Right forelimb (tissue), 1 donor: ENCODE measurements at regions not wholly inside any gene's neighbourhood (a gene's known extent, or its start where the extent isn't known, plus 50 kb on each side); places are given as distances from the start of the nearest gene placed in this dataset.

Source experiments
- DNase-seq: peaks from one replicate; pipeline ENCODE4 v3.0.0-alpha.2; 2018

- peak; percentile 25 for DNase-seq
Observed at GRCh38 chr6:43948527-43949485, 178.4 kb downstream of the MRPL14 start.

- DNase-seq = peak; percentile 25
Observed at GRCh38 chr6:43947860-43948259, 177.8 kb downstream of the VEGFA start.

GRCh38 chr6:43946641-43947363 lies 176.8 kb downstream of the VEGFA start:
- DNase-seq = no peak

GRCh38 chr6:43945768-43946080 lies 175.7 kb downstream of the VEGFA start:
- peak; percentile 12 for DNase-seq

GRCh38 chr6:43944908-43945767 lies 175.1 kb downstream of the VEGFA start:
- no peak for DNase-seq

- DNase-seq = peak; percentile 35
Observed at GRCh38 chr6:43943781-43944250, 173.8 kb downstream of the VEGFA start.

GRCh38 chr6:43943099-43943766 lies 173.2 kb downstream of the VEGFA start:
- DNase-seq = no peak

GRCh38 chr6:43942616-43943015 lies 172.6 kb downstream of the VEGFA start:
- DNase-seq = peak; percentile 9

- DNase-seq = peak; percentile 30
Observed at GRCh38 chr6:43942011-43942442, 172.0 kb downstream of the VEGFA start.

GRCh38 chr6:43941174-43941573 lies 171.2 kb downstream of the VEGFA start:
- peak; percentile 37 for DNase-seq

- DNase-seq = peak; percentile 39
Observed at GRCh38 chr6:43940393-43941087, 170.5 kb downstream of the VEGFA start.

- no peak for DNase-seq
Observed at GRCh38 chr6:43940071-43940392, 170.0 kb downstream of the VEGFA start.

- DNase-seq = peak; percentile 41
Observed at GRCh38 chr6:43939281-43940070, 169.5 kb downstream of the VEGFA start.

- peak; percentile 37 for DNase-seq
Observed at GRCh38 chr6:43938178-43939105, 168.4 kb downstream of the VEGFA start.

- DNase-seq = peak; percentile 20
Observed at GRCh38 chr6:43937236-43938177, 167.5 kb downstream of the VEGFA start.

- no peak for DNase-seq
Observed at GRCh38 chr6:43936476-43936875, 166.5 kb downstream of the VEGFA start.

GRCh38 chr6:43935921-43936439 lies 166.0 kb downstream of the VEGFA start:
- peak; percentile 25 for DNase-seq
